Neural progenitor cell (in vitro differentiated cells): ENCODE measurements at regions not wholly inside any gene's neighbourhood (a gene's known extent, or its start where the extent isn't known, plus 50 kb on each side); places are given as distances from the start of the nearest gene placed in this dataset.
A peak's percentile ranks its signal among the peaks of the same experiment; 100 is the strongest.

Experiments
- DNase-seq: peaks from one replicate; pipeline ENCODE4 v3.0.0-alpha.2; 2016; ENCODE audit warnings: low spot score
- H2AFZ ChIP-seq: fragments of 200-600 bp; sonication (generic); replicated peaks from 2 replicates; pipeline ENCODE4 v1.6.1; 2016; ENCODE audit warnings: antibody characterized with exemption
- H3F3A ChIP-seq: fragments of 200-600 bp; sonication (generic); 2 replicates; pipeline ENCODE4 v1.6.1; 2016; ENCODE audit warnings: antibody characterized with exemption, low read depth
- H3K27ac ChIP-seq: fragments of 200-600 bp; sonication (generic); 2 replicates; pipeline ENCODE4 v1.5.1; 2016; ENCODE audit warnings: mild to moderate bottlenecking
- H3K27me3 ChIP-seq: fragments of 200-600 bp; sonication (generic); 2 replicates; pipeline ENCODE4 v1.6.1; 2016; ENCODE audit warnings: mild to moderate bottlenecking, moderate library complexity
- H3K36me3 ChIP-seq: fragments of 200-600 bp; sonication (generic); 2 replicates; pipeline ENCODE4 v1.5.1; 2016
- H3K4me1 ChIP-seq: fragments of 200-600 bp; sonication (generic); 2 replicates; pipeline ENCODE4 v1.6.1; 2016; ENCODE audit warnings: mixed run types
- H3K4me2 ChIP-seq: fragments of 200-600 bp; sonication (generic); 2 replicates; pipeline ENCODE4 v1.6.1; 2016
- H3K4me3 ChIP-seq: fragments of 200-600 bp; sonication (generic); 2 replicates; pipeline ENCODE4 v1.5.1; 2016
- H3K79me2 ChIP-seq: fragments of 200-600 bp; sonication (generic); 2 replicates; pipeline ENCODE4 v1.6.1; 2016; ENCODE audit warnings: low read depth
- H3K9ac ChIP-seq: fragments of 200-600 bp; sonication (generic); 2 replicates; pipeline ENCODE4 v1.6.1; 2016
- H3K9me3 ChIP-seq: fragments of 200-600 bp; sonication (generic); 2 replicates; pipeline ENCODE4 v1.5.1; 2016; ENCODE audit warnings: low read depth
- H4K20me1 ChIP-seq: fragments of 200-600 bp; sonication (generic); 2 replicates; pipeline ENCODE4 v1.6.1; 2016; ENCODE audit warnings: low read depth
- H3K27ac Mint-ChIP-seq: 3 replicates; pipeline ENCODE4 v1.8.0; 2021; ENCODE audit warnings: mixed read lengths
- H3K27me3 Mint-ChIP-seq: 2 replicates; pipeline ENCODE4 v1.8.0; 2022; ENCODE audit warnings: low read depth, mild to moderate bottlenecking, inconsistent platforms, moderate library complexity, mixed read lengths; ENCODE audit not compliant: insufficient read depth
- H3K36me3 Mint-ChIP-seq: 3 replicates; pipeline ENCODE4 v1.8.0; 2021; ENCODE audit warnings: mixed read lengths
- H3K4me1 Mint-ChIP-seq: 3 replicates; pipeline ENCODE4 v1.8.0; 2021; ENCODE audit warnings: mixed read lengths
- H3K4me3 Mint-ChIP-seq: 3 replicates; pipeline ENCODE4 v1.8.0; 2021; ENCODE audit warnings: mild to moderate bottlenecking, moderate library complexity, mixed read lengths
- H3K9me3 Mint-ChIP-seq: 3 replicates; pipeline ENCODE4 v1.8.0; 2020; ENCODE audit warnings: mixed read lengths
- EZH2 ChIP-seq: fragments of 200-600 bp; sonication (generic); IDR thresholded peaks from 2 replicates; pipeline ENCODE4 v1.6.1; 2017; ENCODE audit warnings: antibody characterized with exemption, mild to moderate bottlenecking, moderate library complexity
- EZH2phosphoT487 ChIP-seq: fragments of 200-600 bp; sonication (generic); IDR thresholded peaks from 2 replicates; pipeline ENCODE4 v1.6.1; 2017; ENCODE audit warnings: antibody characterized with exemption
- TF ChIP-seq, protein P1 (sequence below): fragments of 200-600 bp; sonication (generic); IDR thresholded peaks from 2 replicates; pipeline ENCODE4 v1.5.1; 2017; ENCODE audit warnings: antibody characterized with exemption, mild to moderate bottlenecking

- no peaks in the 10 kb centered on the region for H4K20me1 ChIP-seq
- no peak for DNase-seq
- H3K4me2 ChIP-seq: no peak overlapping the region
- H3K27me3 ChIP-seq: no peaks in the 10 kb centered on the region
- H3K79me2 ChIP-seq: no peaks in the 10 kb centered on the region
- no peaks in the 10 kb centered on the region for H3K36me3 ChIP-seq
- Mint-ChIP-seq H3K27ac (no peak overlapping the region), H3K27me3 (peaks cover 5% of the 10 kb centered on the region), H3K36me3 (no peaks in the 10 kb centered on the region), H3K4me3 (no peak overlapping the region), H3K9me3 (no peaks in the 10 kb centered on the region), H3K4me1 (peaks cover 8% of the 10 kb centered on the region)
- no peaks in the 10 kb centered on the region for H3K4me1 ChIP-seq
- no peak overlapping the region for H3K9ac ChIP-seq
- no peak overlapping the region for H3K4me3 ChIP-seq
- H2AFZ ChIP-seq: no peak overlapping the region
- H3K27ac ChIP-seq: no peak overlapping the region
- no peaks in the 10 kb centered on the region for H3K9me3 ChIP-seq
- H3F3A ChIP-seq: peaks cover 6% of the 10 kb centered on the region
- TF ChIP-seq EZH2 (no peak), EZH2phosphoT487 (no peak)
- TF ChIP-seq, protein P1, sequence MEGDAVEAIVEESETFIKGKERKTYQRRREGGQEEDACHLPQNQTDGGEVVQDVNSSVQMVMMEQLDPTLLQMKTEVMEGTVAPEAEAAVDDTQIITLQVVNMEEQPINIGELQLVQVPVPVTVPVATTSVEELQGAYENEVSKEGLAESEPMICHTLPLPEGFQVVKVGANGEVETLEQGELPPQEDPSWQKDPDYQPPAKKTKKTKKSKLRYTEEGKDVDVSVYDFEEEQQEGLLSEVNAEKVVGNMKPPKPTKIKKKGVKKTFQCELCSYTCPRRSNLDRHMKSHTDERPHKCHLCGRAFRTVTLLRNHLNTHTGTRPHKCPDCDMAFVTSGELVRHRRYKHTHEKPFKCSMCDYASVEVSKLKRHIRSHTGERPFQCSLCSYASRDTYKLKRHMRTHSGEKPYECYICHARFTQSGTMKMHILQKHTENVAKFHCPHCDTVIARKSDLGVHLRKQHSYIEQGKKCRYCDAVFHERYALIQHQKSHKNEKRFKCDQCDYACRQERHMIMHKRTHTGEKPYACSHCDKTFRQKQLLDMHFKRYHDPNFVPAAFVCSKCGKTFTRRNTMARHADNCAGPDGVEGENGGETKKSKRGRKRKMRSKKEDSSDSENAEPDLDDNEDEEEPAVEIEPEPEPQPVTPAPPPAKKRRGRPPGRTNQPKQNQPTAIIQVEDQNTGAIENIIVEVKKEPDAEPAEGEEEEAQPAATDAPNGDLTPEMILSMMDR: no peak
Observed at GRCh38 chr20:41696428-41696827, 78.3 kb upstream of the CHD6 start.

GRCh38 chr20:41694796-41695195 is 76.6 kb upstream of the CHD6 start:
- Histone ChIP-seq H3K9me3 (no peaks in the 10 kb centered on the region), H3K4me3 (no peak overlapping the region), H3K9ac (no peak overlapping the region), H3K4me1 (no peaks in the 10 kb centered on the region), H4K20me1 (no peaks in the 10 kb centered on the region), H3F3A (peaks cover 6% of the 10 kb centered on the region), H2AFZ (no peak overlapping the region), H3K27me3 (no peaks in the 10 kb centered on the region), H3K36me3 (no peaks in the 10 kb centered on the region), H3K27ac (no peak overlapping the region), H3K79me2 (no peaks in the 10 kb centered on the region), H3K4me2 (peak overlapping the region; percentile 81)
- peaks cover 8% of the 10 kb centered on the region for H3K4me1 Mint-ChIP-seq
- TF ChIP-seq EZH2: no peak
- TF ChIP-seq, protein P1: no peak
- H3K27me3 Mint-ChIP-seq: peaks cover 2% of the 10 kb centered on the region
- no peak for DNase-seq
- H3K27ac Mint-ChIP-seq: no peak overlapping the region
- no peak overlapping the region for H3K4me3 Mint-ChIP-seq
- no peaks in the 10 kb centered on the region for H3K9me3 Mint-ChIP-seq
- no peaks in the 10 kb centered on the region for H3K36me3 Mint-ChIP-seq

DNA sequence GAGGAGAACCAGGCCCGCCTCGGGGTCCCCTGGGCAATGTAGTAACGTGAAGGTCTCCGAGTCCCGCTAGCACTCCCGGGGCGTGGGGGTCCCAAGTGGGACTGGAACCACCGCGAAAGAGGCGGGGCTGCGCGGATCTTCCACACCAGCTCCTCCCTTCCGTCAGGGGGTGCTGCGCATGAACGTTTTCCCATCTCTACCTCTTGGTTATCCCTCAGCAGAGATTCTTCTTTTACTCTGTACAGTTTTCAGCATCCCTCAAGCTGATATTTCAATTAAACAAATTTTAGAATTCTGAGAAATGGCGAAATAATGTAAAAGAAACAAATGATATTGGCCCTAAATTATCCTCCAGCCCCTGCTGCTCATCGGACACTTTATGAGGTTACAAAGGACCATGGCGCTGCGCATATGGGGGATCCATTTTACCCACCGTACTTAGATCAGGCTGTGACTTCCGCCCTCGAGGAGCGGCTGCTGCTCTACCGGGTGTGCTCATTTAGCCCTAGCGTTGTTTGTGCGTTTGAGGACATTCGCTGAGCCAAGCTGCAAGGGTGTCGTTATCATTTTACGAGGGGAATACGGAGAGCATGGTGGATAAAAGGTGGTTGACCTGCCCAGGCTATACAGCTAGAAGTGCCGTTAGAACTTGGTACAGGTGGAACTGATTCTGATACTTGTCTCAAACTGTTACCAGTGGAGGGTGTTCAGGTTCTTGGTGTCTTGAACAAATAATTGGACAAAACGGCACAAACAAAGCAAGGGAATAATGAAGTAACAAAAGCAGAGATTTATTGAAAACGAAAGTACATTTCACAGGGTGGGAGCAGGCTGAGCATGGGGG is 75.2 kb upstream of the CHD6 start:
- no peaks in the 10 kb centered on the region for H4K20me1 ChIP-seq
- peak overlapping the region; percentile 73 for H3K4me3 ChIP-seq
- no peaks in the 10 kb centered on the region for H3K27me3 ChIP-seq
- peak; percentile 91 for DNase-seq
- H2AFZ ChIP-seq: peak overlapping the region; percentile 98
- H3K79me2 ChIP-seq: no peaks in the 10 kb centered on the region
- H3K4me3 Mint-ChIP-seq: peak overlapping the region; percentile 95
- H3K9me3 Mint-ChIP-seq: no peaks in the 10 kb centered on the region
- TF ChIP-seq, protein P1: peak; percentile 66
- no peak for TF ChIP-seq EZH2
- TF ChIP-seq EZH2phosphoT487: no peak
- H3F3A ChIP-seq: peaks cover 6% of the 10 kb centered on the region
- peaks cover 2% of the 10 kb centered on the region for H3K27me3 Mint-ChIP-seq
- no peaks in the 10 kb centered on the region for H3K36me3 ChIP-seq
- H3K4me2 ChIP-seq: peak overlapping the region; percentile 81
- H3K9ac ChIP-seq: no peak overlapping the region
- H3K9me3 ChIP-seq: no peaks in the 10 kb centered on the region
- H3K4me1 Mint-ChIP-seq: peaks cover 8% of the 10 kb centered on the region
- H3K27ac Mint-ChIP-seq: peak overlapping the region; percentile 98
- H3K36me3 Mint-ChIP-seq: no peaks in the 10 kb centered on the region
- no peaks in the 10 kb centered on the region for H3K4me1 ChIP-seq
- peak overlapping the region; percentile 34 for H3K27ac ChIP-seq
